ENCODE measurements at regions not wholly inside any gene's neighbourhood (a gene's known extent, or its start where the extent isn't known, plus 50 kb on each side); places are given as distances from the start of the nearest gene placed in this dataset.

- TF ChIP-seq, protein P1, sequence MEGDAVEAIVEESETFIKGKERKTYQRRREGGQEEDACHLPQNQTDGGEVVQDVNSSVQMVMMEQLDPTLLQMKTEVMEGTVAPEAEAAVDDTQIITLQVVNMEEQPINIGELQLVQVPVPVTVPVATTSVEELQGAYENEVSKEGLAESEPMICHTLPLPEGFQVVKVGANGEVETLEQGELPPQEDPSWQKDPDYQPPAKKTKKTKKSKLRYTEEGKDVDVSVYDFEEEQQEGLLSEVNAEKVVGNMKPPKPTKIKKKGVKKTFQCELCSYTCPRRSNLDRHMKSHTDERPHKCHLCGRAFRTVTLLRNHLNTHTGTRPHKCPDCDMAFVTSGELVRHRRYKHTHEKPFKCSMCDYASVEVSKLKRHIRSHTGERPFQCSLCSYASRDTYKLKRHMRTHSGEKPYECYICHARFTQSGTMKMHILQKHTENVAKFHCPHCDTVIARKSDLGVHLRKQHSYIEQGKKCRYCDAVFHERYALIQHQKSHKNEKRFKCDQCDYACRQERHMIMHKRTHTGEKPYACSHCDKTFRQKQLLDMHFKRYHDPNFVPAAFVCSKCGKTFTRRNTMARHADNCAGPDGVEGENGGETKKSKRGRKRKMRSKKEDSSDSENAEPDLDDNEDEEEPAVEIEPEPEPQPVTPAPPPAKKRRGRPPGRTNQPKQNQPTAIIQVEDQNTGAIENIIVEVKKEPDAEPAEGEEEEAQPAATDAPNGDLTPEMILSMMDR (conservative IDR thresholded peaks at IDR 0.05; ENCODE audit: low read length), result no peak
- TF ChIP-seq EZH2phosphoT487 (IDR thresholded peaks at IDR 0.05; ENCODE audit: borderline replicate concordance), result no peak
Measured at GRCh38 chr6:150733726-150734125, 131.8 kb upstream of the MTHFD1L start.

Measured in Loucy (cell line).